ENCODE measurements at regions not wholly inside any gene's neighbourhood (a gene's known extent, or its start where the extent isn't known, plus 50 kb on each side); places are given as distances from the start of the nearest gene placed in this dataset.

DNA sequence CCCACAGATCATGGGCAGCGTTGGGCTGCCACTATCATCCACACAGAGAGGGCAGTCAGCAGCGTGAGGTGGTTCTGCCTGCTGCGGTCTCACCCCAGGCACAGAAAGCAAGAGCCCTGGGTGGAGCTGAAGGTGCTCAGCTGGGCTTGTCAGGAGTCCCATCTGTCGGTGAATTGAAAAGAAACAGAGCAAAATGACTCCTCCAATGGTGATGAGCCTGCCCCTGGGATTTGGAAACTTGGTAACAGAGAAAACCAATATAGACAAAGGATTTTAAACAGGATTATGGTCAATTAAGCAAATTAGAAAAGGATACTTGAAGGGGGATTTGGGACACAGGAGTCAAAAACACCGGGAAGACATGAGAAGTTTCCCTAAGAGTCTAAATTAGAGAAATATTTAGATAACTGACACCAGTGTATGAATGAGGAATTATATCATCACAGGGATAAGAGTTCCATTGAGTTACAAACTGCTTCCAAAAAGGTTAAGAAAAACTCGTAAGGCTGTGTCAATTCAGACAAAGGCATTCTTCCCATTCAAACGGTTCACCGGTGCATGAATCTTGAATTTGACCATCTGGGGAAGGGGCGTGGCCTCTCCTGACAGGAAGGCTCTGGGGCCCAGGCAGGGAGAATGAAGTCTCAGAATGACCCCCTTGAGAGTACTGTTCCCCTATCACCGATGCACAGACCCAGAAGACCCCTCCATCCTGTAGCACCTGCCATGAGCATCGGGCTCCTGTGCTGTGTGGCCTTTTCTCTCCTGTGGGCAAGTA is 70.0 kb upstream of the PRSS58 start:
- in situ Hi-C loops (cut with HindIII; ENCODE audit: low pct_unique_long_range_greater_than_20kb, low sequenced_read_pairs), result no loop called here
- no peak for DNase-seq (ENCODE audit: low read depth in 1 of 2, low spot score in 1 of 2)
- TF ChIP-seq JUND (IDR thresholded peaks at IDR 0.05; ENCODE audit: low read depth), result no peak

DNA sequence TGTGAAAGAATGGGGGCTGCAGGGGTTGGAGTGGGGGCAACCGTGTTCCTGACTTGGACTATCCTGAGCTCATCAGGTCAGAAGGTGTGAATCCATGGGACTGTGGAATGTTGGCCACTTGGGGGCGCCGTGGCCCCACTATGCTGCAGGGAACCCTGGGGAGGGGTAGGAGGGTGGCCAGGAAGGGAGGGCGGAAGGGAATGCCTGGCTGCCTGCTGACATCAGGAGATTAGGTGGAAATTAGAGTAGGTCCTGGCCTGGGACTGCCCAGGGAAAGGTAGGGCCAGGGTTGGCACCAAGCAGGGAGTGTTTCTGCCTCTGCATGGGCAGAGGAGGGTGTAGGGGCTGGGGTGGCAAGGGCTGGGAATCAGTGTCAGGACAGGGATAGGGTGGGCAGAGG is 65.8 kb upstream of the PRSS58 start:
- in situ Hi-C loops (cut with HindIII; ENCODE audit: low pct_unique_long_range_greater_than_20kb, low sequenced_read_pairs), result no loop called here

DNA sequence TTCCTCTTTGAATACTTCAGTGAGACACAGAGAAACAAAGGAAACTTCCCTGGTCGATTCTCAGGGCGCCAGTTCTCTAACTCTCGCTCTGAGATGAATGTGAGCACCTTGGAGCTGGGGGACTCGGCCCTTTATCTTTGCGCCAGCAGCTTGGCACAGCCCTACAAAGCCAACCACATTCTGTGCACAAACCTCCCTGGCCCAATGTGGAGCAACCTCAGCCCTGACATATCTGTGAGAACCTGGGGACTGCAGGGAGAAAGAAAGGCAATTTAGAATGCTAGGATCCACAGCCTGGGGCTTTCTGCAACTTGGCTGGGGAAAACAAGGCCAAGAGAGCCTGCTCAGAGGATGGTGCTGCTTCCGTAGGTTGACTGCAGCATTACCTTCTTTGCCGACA is 63.5 kb upstream of the PRSS58 start:
- DNase-seq (ENCODE audit: low read depth in 1 of 2, low spot score in 1 of 2), result no peak
- no peak for TF ChIP-seq JUND (IDR thresholded peaks at IDR 0.05; ENCODE audit: low read depth)
- in situ Hi-C loops (cut with HindIII; ENCODE audit: low pct_unique_long_range_greater_than_20kb, low sequenced_read_pairs), result no loop called here

More for the DNA sequence above, 65.8 kb upstream of the PRSS58 start:
- DNase-seq (ENCODE audit: low read depth in 1 of 2, low spot score in 1 of 2), result peak in 1 of 2 experiments; percentile 49
- no peak for TF ChIP-seq JUND (IDR thresholded peaks at IDR 0.05; ENCODE audit: low read depth)

DNA sequence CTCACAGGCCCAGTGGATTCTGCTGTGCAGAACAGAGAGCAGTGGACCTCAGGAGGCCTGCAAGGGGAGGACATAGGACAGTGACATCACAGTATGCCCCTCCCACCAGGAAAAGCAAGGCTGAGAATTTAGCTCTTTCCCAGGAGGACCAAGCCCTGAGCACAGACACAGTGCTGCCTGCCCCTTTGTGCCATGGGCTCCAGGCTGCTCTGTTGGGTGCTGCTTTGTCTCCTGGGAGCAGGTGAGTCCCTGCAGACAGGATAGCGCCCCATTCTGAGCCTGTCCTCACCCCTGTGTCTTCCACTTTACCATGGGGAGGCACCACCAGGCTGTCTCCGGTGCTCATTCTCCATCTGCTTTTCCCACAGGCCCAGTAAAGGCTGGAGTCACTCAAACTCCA is 63.0 kb upstream of the PRSS58 start:
- in situ Hi-C loops (cut with HindIII; ENCODE audit: low pct_unique_long_range_greater_than_20kb, low sequenced_read_pairs), result no loop called here
- DNase-seq (ENCODE audit: low read depth in 1 of 2, low spot score in 1 of 2), result no peak

DNA sequence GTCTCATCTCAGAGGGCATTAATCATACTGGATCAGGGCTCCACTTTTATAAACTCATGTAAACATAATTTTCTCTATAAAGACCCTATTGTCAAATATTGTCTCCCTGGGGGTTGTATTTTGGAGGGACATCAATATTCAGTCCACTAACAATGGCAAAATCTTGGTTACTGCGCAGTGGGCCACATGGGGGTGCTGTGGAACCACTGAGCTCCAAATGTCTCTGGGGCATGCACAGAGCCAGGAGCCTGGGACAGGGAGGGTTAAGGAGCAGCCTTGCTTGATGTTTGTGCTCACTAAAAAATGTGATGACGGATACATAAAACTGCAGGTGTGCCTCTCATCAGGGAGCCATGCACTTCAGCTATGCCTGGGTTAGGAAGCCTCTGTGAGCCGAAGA is 62.1 kb upstream of the PRSS58 start:
- no peak for TF ChIP-seq JUND (IDR thresholded peaks at IDR 0.05; ENCODE audit: low read depth)
- in situ Hi-C loops (cut with HindIII; ENCODE audit: low pct_unique_long_range_greater_than_20kb, low sequenced_read_pairs), result no loop called here
- DNase-seq (ENCODE audit: low read depth in 1 of 2, low spot score in 1 of 2), result no peak

More for the DNA sequence above, 63.0 kb upstream of the PRSS58 start:
- TF ChIP-seq JUND (IDR thresholded peaks at IDR 0.05; ENCODE audit: low read depth), result no peak

DNA sequence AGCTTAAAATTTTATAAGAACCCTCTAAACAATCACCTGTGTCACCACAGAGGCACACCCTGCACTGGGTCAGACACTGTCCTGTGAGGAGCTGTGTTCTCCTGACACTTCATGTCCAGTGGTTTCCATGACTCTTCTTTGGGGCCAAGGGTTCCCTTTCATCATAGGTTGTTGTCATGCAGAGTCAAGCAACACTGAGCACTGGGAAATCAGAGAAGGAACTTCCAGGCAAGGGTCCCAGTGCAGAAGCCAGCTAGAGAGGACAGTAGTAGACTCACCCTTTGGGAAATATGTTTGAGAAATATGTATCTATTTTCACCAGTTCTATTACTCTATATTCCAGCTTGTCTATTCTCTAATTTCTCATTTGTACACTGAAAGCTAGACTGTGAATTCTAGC is 56.4 kb upstream of the PRSS58 start:
- no peak for TF ChIP-seq JUND (IDR thresholded peaks at IDR 0.05; ENCODE audit: low read depth)
- DNase-seq (ENCODE audit: low read depth in 1 of 2, low spot score in 1 of 2), result no peak
- in situ Hi-C loops (cut with HindIII; ENCODE audit: low pct_unique_long_range_greater_than_20kb, low sequenced_read_pairs), result no loop called here

DNA sequence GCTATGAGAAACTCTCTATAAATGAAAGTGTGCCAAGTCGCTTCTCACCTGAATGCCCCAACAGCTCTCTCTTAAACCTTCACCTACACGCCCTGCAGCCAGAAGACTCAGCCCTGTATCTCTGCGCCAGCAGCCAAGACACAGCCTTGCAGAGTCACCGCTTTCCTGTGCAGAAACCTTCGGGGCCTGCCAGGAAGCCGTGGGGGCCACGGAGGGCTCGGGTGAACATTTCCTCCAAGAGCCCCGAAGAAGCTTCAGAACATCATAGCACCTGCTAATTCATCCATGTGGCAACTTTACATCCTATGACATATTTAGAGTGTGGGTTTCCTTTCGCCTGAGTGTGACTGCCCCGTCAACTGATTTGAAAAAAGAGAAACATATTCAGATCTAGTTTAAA is 55.7 kb upstream of the PRSS58 start:
- no peak for DNase-seq (ENCODE audit: low read depth in 1 of 2, low spot score in 1 of 2)
- no peak for TF ChIP-seq JUND (IDR thresholded peaks at IDR 0.05; ENCODE audit: low read depth)
- in situ Hi-C loops (cut with HindIII; ENCODE audit: low pct_unique_long_range_greater_than_20kb, low sequenced_read_pairs), result no loop called here

DNA sequence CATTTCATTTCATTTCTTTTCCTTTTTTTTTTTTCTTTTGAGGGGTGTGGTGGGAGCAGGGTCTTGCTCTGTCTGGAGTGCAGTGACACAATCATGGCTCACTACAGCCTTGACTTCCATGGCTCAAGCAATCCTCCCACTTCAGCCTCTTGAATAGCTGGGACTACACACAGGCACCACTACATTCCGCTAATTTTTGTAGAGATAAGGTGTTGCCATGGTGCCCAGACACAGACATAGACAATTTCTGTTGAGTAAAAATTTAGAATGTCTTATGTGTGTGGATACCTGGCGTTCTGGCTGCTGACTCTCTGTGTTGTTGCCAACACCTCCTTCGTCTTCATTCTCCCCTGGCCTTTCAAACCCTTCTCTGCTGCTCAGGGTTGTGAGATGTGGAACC is 54.0 kb upstream of the PRSS58 start:
- no peak for TF ChIP-seq JUND (IDR thresholded peaks at IDR 0.05; ENCODE audit: low read depth)
- DNase-seq (ENCODE audit: low read depth in 1 of 2, low spot score in 1 of 2), result no peak

DNA sequence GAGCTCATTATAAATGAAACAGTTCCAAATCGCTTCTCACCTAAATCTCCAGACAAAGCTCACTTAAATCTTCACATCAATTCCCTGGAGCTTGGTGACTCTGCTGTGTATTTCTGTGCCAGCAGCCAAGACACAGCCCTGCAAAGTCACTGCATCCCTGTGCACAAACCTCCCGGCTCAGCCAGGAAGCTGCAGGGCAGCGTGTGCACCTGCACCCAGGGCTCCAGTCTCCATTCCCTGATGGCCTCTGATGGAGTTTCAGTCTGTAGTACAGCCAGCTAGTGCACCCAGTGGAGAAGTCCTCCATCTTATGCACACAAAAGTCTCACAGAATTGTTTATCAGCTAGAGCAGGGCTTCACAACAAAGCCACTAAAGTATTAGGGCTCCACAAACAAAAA is 51.1 kb upstream of the PRSS58 start:
- in situ Hi-C loops (cut with HindIII; ENCODE audit: low pct_unique_long_range_greater_than_20kb, low sequenced_read_pairs), result no loop called here
- no peak for DNase-seq (ENCODE audit: low read depth in 1 of 2, low spot score in 1 of 2)
- TF ChIP-seq JUND (IDR thresholded peaks at IDR 0.05; ENCODE audit: low read depth), result no peak

More for the DNA sequence above, 54.0 kb upstream of the PRSS58 start:
- in situ Hi-C loops (cut with HindIII; ENCODE audit: low pct_unique_long_range_greater_than_20kb, low sequenced_read_pairs), result no loop called here

DNA sequence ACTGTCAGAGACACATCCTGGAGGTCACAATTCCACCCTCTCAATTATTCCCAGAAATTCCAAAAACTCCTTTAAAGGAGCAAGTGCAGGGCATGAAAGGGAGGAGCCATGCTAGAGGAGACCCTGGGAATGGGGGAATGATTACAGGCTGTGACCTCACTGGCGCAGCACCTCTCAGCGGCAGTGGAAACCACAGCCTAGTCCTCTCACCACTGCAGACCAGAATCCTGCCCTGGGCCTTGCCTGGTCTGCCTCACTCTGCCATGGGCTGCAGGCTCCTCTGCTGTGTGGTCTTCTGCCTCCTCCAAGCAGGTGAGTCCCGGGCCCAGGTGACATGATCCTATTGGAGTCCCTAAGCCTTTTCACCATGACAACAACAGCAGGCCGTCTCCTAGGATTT is 50.5 kb upstream of the PRSS58 start:
- DNase-seq (ENCODE audit: low read depth in 1 of 2, low spot score in 1 of 2), result no peak
- no peak for TF ChIP-seq JUND (IDR thresholded peaks at IDR 0.05; ENCODE audit: low read depth)
- in situ Hi-C loops (cut with HindIII; ENCODE audit: low pct_unique_long_range_greater_than_20kb, low sequenced_read_pairs), result no loop called here

All from T47D (cell line).